HUES48 (cell line): ENCODE measurements at regions not wholly inside any gene's neighbourhood (a gene's known extent, or its start where the extent isn't known, plus 50 kb on each side); places are given as distances from the start of the nearest gene placed in this dataset.

ENCODE experiments used
- H3K27ac ChIP-seq: one replicate; pipeline ENCODE4 v1.7.0; 2013; ENCODE audit warnings: low read depth, low read length, inconsistent platforms
- H3K27me3 ChIP-seq: 2 replicates; pipeline ENCODE4 v1.6.1; 2013; ENCODE audit warnings: mild to moderate bottlenecking, low read length; ENCODE audit not compliant: control insufficient read depth, insufficient read depth
- H3K36me3 ChIP-seq: 2 replicates; pipeline ENCODE4 v1.6.1; 2013; ENCODE audit warnings: low read length; ENCODE audit not compliant: control insufficient read depth, insufficient read depth
- H3K4me1 ChIP-seq: 2 replicates; pipeline ENCODE4 v1.6.1; 2013; ENCODE audit warnings: mild to moderate bottlenecking, low read length; ENCODE audit not compliant: control insufficient read depth, insufficient read depth
- H3K4me3 ChIP-seq: 2 replicates; pipeline ENCODE4 v1.5.1; 2013; ENCODE audit warnings: mild to moderate bottlenecking, low read depth, low read length
- H3K9ac ChIP-seq: 2 replicates; pipeline ENCODE4 v1.6.1; 2013; ENCODE audit warnings: mild to moderate bottlenecking, low read depth, low read length, moderate library complexity
- H3K9me3 ChIP-seq: 2 replicates; pipeline ENCODE4 v1.6.1; 2013; ENCODE audit warnings: low read length; ENCODE audit not compliant: control insufficient read depth, insufficient read depth

DNA sequence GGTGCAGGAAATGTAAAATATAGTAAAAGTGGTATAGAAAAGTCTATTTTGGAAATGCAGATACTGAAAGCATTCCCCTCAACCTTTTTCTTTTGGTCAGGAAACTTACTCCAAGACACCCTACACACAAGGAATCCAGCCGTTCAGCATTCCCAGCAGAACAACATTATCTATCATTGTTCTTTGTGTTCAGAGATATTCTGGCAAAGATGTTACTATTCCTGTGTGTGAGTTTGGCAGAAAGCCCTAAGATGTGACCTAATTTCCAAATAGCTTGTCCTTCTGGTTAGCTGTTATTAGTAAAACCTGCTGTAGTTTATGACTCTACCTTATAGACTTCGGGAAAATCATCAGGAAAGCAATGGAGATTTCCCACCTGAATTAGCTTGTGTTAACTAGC, 78.1 kb upstream of the PELI1 start:
- Histone ChIP-seq H3K36me3 (peaks cover 4% of the 10 kb centered on the region; the same call in 1 of the 2 replicates), H3K27ac (no peak overlapping the region), H3K27me3 (no peaks in the 10 kb centered on the region), H3K9ac (no peak overlapping the region), H3K4me1 (peaks cover 36% of the 10 kb centered on the region), H3K4me3 (no peak overlapping the region), H3K9me3 (no peaks in the 10 kb centered on the region)

DNA sequence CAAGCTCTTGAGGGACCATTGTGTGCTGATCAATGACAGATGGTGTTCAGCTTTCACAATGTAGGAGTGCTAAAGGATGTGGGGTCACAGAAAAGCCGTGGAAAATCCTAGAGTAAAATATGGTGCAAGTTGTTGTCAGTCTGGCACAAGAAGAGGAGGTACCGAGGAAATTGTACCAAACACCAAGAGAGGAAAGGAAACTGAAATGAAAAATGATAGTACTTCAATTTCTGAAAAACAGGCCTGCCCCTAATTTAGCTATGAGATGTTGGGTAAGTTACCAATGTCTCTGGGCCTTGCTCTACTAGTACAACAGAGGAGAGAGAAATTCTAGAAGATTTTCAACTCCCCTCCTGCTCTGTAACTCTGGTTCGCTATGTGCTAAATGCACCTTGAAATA, 78.8 kb upstream of the PELI1 start:
- Histone ChIP-seq H3K27me3 (no peaks in the 10 kb centered on the region), H3K9ac (no peak overlapping the region), H3K4me1 (peaks cover 42% of the 10 kb centered on the region), H3K36me3 (peaks cover 4% of the 10 kb centered on the region; the same call in 1 of the 2 replicates), H3K27ac (no peak overlapping the region), H3K4me3 (no peak overlapping the region), H3K9me3 (no peaks in the 10 kb centered on the region)

GRCh38 chr2:64225491-64225890, 81.3 kb upstream of the PELI1 start:
- H3K27ac ChIP-seq, result no peak overlapping the region
- no peaks in the 10 kb centered on the region for H3K27me3 ChIP-seq
- H3K9ac ChIP-seq, result no peak overlapping the region
- peaks cover 4% of the 10 kb centered on the region; the same call in 1 of the 2 replicates for H3K36me3 ChIP-seq
- peaks cover 36% of the 10 kb centered on the region for H3K4me1 ChIP-seq
- no peak overlapping the region for H3K4me3 ChIP-seq
- H3K9me3 ChIP-seq, result no peaks in the 10 kb centered on the region

GRCh38 chr2:64226611-64227010, 82.4 kb upstream of the PELI1 start:
- H3K27me3 ChIP-seq, result no peaks in the 10 kb centered on the region
- H3K36me3 ChIP-seq, result peaks cover 4% of the 10 kb centered on the region; the same call in 1 of the 2 replicates
- H3K27ac ChIP-seq, result no peak overlapping the region
- H3K9ac ChIP-seq, result no peak overlapping the region
- no peaks in the 10 kb centered on the region for H3K9me3 ChIP-seq
- H3K4me1 ChIP-seq, result peaks cover 27% of the 10 kb centered on the region
- no peak overlapping the region for H3K4me3 ChIP-seq

DNA sequence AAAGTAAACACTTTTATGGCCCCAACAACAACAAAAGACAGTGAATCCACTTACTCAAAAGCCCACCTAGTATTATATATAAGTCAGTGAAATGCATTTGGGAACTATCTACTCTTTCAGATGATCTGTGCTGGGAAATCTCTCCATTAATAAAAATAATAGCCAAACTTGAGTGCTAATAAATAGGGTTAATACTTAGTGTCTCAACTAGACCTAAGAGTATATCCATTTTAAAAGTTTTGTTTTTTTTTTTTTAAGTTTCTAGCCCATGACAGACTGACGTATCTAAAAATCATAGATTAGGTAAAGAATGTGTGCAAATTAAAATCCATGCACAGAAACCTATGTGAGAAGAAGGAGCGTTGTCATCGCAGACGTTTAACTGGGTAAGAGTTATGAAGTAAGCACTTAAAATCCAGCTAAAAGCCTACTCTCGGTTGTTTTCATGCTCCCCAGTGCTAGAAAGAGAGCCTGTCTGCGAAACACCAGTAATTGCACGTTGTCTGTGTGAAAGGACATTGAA, 83.4 kb upstream of the PELI1 start:
- peaks cover 27% of the 10 kb centered on the region for H3K4me1 ChIP-seq
- H3K9ac ChIP-seq, result peak overlapping the region; percentile 33; the same call in 1 of the 2 replicates
- peak overlapping the region; percentile 89 for H3K27ac ChIP-seq
- no peaks in the 10 kb centered on the region for H3K27me3 ChIP-seq
- H3K9me3 ChIP-seq, result no peaks in the 10 kb centered on the region
- H3K36me3 ChIP-seq, result peaks cover 3% of the 10 kb centered on the region; the same call in 1 of the 2 replicates
- peak overlapping the region; percentile 60 for H3K4me3 ChIP-seq

GRCh38 chr2:64228126-64228678, 84.0 kb upstream of the PELI1 start:
- no peaks in the 10 kb centered on the region for H3K27me3 ChIP-seq
- H3K9ac ChIP-seq, result peak overlapping the region; percentile 33; the same call in 1 of the 2 replicates
- H3K4me3 ChIP-seq, result peak overlapping the region; percentile 60
- H3K9me3 ChIP-seq, result no peaks in the 10 kb centered on the region
- peak overlapping the region; percentile 89 for H3K27ac ChIP-seq
- H3K4me1 ChIP-seq, result peaks cover 27% of the 10 kb centered on the region
- H3K36me3 ChIP-seq, result no peaks in the 10 kb centered on the region

- H3K27me3 ChIP-seq, result no peaks in the 10 kb centered on the region
- H3K4me3 ChIP-seq, result peak overlapping the region; percentile 60
- H3K36me3 ChIP-seq, result no peaks in the 10 kb centered on the region
- H3K9ac ChIP-seq, result no peak overlapping the region
- H3K4me1 ChIP-seq, result peaks cover 27% of the 10 kb centered on the region
- H3K9me3 ChIP-seq, result no peaks in the 10 kb centered on the region
- no peak overlapping the region for H3K27ac ChIP-seq
Observed at GRCh38 chr2:64228918-64229317, 84.7 kb upstream of the PELI1 start.

DNA sequence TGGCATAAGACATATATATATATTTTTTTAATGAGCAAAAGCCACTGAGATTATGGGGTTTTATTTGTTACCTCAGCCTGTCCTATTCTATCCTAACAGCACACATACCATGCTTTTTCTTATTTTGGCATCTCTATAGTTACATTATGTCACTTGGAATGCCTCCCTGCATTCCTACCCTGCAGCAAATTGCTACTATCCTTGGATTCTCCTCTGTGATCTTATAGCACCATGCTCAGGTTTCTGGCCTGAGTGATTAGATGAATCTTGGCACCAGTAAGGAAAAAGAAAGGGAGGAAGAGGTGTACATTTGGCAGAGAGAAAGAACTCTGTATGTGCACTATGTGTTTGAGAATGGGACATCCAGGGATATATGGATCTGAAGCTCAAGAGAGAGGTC, 86.3 kb upstream of the PELI1 start:
- H3K9ac ChIP-seq, result no peak overlapping the region
- no peaks in the 10 kb centered on the region for H3K9me3 ChIP-seq
- H3K27me3 ChIP-seq, result no peaks in the 10 kb centered on the region
- H3K27ac ChIP-seq, result no peak overlapping the region
- no peak overlapping the region for H3K4me3 ChIP-seq
- peaks cover 25% of the 10 kb centered on the region for H3K4me1 ChIP-seq
- H3K36me3 ChIP-seq, result no peaks in the 10 kb centered on the region

DNA sequence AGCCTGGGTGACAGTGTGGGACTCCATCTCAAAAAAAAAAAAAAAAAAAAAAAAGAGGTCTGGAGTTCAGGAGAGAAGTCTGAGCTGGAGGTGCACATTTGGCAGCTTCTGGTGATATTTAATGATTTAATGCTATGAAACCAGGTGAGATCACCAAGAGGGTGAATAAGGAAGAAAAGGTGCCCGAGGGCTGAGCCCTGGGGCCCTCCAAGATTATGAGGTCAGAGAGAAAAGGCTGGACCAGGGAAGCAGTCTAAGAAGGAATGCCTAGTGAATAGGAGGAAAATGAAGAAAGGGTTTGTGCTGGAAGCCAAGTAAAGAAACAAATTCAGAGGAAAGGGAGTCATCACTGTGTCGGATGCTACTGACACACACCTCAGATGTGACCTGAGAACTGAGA, 88.0 kb upstream of the PELI1 start:
- H3K9ac ChIP-seq, result no peak overlapping the region
- H3K27ac ChIP-seq, result no peak overlapping the region
- H3K9me3 ChIP-seq, result no peaks in the 10 kb centered on the region
- H3K4me1 ChIP-seq, result peaks cover 16% of the 10 kb centered on the region
- H3K36me3 ChIP-seq, result no peaks in the 10 kb centered on the region
- H3K4me3 ChIP-seq, result no peak overlapping the region
- H3K27me3 ChIP-seq, result no peaks in the 10 kb centered on the region

GRCh38 chr2:64233376-64233922, 89.2 kb upstream of the PELI1 start:
- Histone ChIP-seq H3K9me3 (no peaks in the 10 kb centered on the region), H3K4me3 (no peak overlapping the region), H3K27ac (no peak overlapping the region), H3K9ac (no peak overlapping the region), H3K36me3 (no peaks in the 10 kb centered on the region), H3K27me3 (no peaks in the 10 kb centered on the region), H3K4me1 (peaks cover 9% of the 10 kb centered on the region; the same call in 1 of the 2 replicates)

DNA sequence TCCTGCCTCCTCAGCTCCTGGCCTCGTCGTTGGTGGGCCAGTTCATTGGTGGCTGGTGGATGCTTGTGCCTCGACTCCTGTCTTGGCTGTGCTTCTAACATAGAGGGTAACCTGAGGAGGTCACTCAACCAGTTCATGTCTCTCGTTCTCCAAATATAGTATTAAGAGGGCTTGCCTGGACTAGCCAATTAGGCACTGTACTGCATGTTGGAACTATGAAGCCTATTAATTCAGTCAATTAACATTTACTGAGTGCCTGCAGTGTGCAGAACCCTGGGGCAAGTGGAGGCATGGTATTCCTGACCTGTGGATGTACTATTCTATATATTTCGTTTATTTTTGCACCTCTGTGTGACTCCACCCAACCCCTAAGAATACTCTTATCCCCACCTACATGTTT, 89.9 kb upstream of the PELI1 start:
- Histone ChIP-seq H3K4me1 (peaks cover 7% of the 10 kb centered on the region; the same call in 1 of the 2 replicates), H3K9ac (no peak overlapping the region), H3K4me3 (no peak overlapping the region), H3K27ac (no peak overlapping the region), H3K9me3 (no peaks in the 10 kb centered on the region), H3K27me3 (no peaks in the 10 kb centered on the region), H3K36me3 (no peaks in the 10 kb centered on the region)
